GM12878 (cell line): ENCODE measurements at regions not wholly inside any gene's neighbourhood (a gene's known extent, or its start where the extent isn't known, plus 50 kb on each side); places are given as distances from the start of the nearest gene placed in this dataset.

ENCODE experiments used
- ATAC-seq: fragments of 200-7000 bp; cut with Tn5 transposase; 3 replicates; pipeline ENCODE4 v1.9.1; 2020; ENCODE audit warnings: mild to moderate bottlenecking, moderate library complexity
- BruUV-seq: library from RNA; stranded (reverse); fragments of 400-500 nt; replicated peaks from 2 replicates; lab custom pipeline; 2021; lab: Mats Ljungman, UMichigan
- CTCF ChIA-PET: fragments of 300-600 bp; sonication (Branson Sonifier 250); formaldehyde crosslinking; extraction: SDS; loops from one replicate; lab custom pipeline; 2021; ENCODE audit warnings: inconsistent platforms; lab: Yijun Ruan, JAX
- POLR2A ChIA-PET: fragments of 350-600 bp; formaldehyde crosslinking; extraction: SDS; loops from one replicate; lab custom pipeline; 2021; ENCODE audit warnings: inconsistent platforms; lab: Charles Lee
- RAD21 ChIA-PET: fragments of 300-600 bp; sonication (Branson Sonifier 250); formaldehyde crosslinking; loops from one replicate; lab custom pipeline; 2023; ENCODE audit warnings: antibody characterized with exemption; ENCODE audit not compliant: unreplicated experiment; lab: Charles Lee
- SMC1A ChIA-PET: fragments of 300-600 bp; sonication (Branson Sonifier 250); formaldehyde crosslinking; loops from one replicate; lab custom pipeline; 2023; ENCODE audit not compliant: unreplicated experiment, uncharacterized antibody; lab: Charles Lee
- DNase-seq: peaks from one replicate; pipeline ENCODE4 v3.0.0-alpha.2; 2011; ENCODE audit warnings: low read depth, low spot score
- FAIRE-seq: peaks from 3 replicates; lab custom pipeline; 2011; peaks lifted over from hg19 to GRCh38; lab: Jason Lieb, UNC
- H2AFZ ChIP-seq: 2 replicates; pipeline ENCODE4 v1.6.0; 2011; ENCODE audit warnings: low read depth, low read length, control low read depth; ENCODE audit not compliant: control insufficient read depth
- H3K27ac ChIP-seq: 2 replicates; pipeline ENCODE4 v1.5.1; 2011; ENCODE audit warnings: control low read depth; ENCODE audit not compliant: control insufficient read depth, insufficient read depth
- H3K27me3 ChIP-seq, 2 experiments: replicated peaks in 1 of 2; 2 replicates each; pipeline versions ENCODE4 v1.6.0 to v1.6.1; 2011; ENCODE audit warnings: low read length in 1 of 2; ENCODE audit not compliant: control insufficient read depth in 2 of 2, insufficient read depth in 2 of 2
- H3K36me3 ChIP-seq, 2 experiments: 2 replicates each; pipeline ENCODE4 v1.5.1; 2011; ENCODE audit warnings: low read length in 1 of 2; ENCODE audit not compliant: control insufficient read depth in 2 of 2, insufficient read depth in 2 of 2
- H3K4me1 ChIP-seq: 2 replicates; pipeline ENCODE4 v1.6.1; 2011; ENCODE audit warnings: mild to moderate bottlenecking, low read length, moderate library complexity, mixed read lengths; ENCODE audit not compliant: control insufficient read depth, insufficient read depth
- H3K4me2 ChIP-seq: 2 replicates; pipeline ENCODE4 v1.6.0; 2011; ENCODE audit warnings: control low read depth; ENCODE audit not compliant: control insufficient read depth, insufficient read depth
- H3K4me3 ChIP-seq: fragments of 200-600 bp; sonication (generic); 2 replicates; pipeline ENCODE4 v1.5.1; 2016
- H3K79me2 ChIP-seq: 2 replicates; pipeline ENCODE4 v1.6.0; 2011; ENCODE audit warnings: low read length; ENCODE audit not compliant: control insufficient read depth, insufficient read depth
- H3K9ac ChIP-seq: 2 replicates; pipeline ENCODE4 v1.8.0; 2011; ENCODE audit warnings: low read length, control low read depth, mixed read lengths; ENCODE audit not compliant: control insufficient read depth, insufficient read depth
- H3K9me3 ChIP-seq: replicated peaks from 3 replicates; pipeline ENCODE4 v1.5.1; 2011; ENCODE audit warnings: mild to moderate bottlenecking, low read length; ENCODE audit not compliant: control insufficient read depth, insufficient read depth
- H4K20me1 ChIP-seq: 2 replicates; pipeline ENCODE4 v1.6.0; 2011; ENCODE audit not compliant: control insufficient read depth, insufficient read depth
- CBFB ChIP-seq: IDR thresholded peaks from 2 replicates; pipeline ENCODE4 v1.6.1; 2016; ENCODE audit warnings: antibody characterized with exemption, low read depth
- CHD1 ChIP-seq: IDR thresholded peaks from 2 replicates; pipeline ENCODE4 v1.6.1; 2012; ENCODE audit warnings: low read depth, low read length, improper control_type of control experiment
- DPF2 ChIP-seq: fragments of 450-650 bp; IDR thresholded peaks from 2 replicates; pipeline ENCODE4 v1.6.1; 2017; ENCODE audit warnings: mild to moderate bottlenecking
- ESRRA ChIP-seq: IDR thresholded peaks from 2 replicates; pipeline ENCODE4 v1.6.1; 2012; ENCODE audit warnings: mild to moderate bottlenecking, low read length, improper control_type of control experiment
- IKZF2 ChIP-seq, 2 experiments: fragments of 450-650 bp; IDR thresholded peaks; 2 replicates each; pipeline ENCODE4 v1.6.1; 2017; ENCODE audit warnings: mild to moderate bottlenecking in 2 of 2, moderate library complexity in 2 of 2
- IRF4 ChIP-seq: IDR thresholded peaks from 2 replicates; pipeline ENCODE4 v1.6.1; 2011; ENCODE audit warnings: low read depth, low read length
- NFIC ChIP-seq: IDR thresholded peaks from 2 replicates; pipeline ENCODE4 v1.6.1; 2012; ENCODE audit warnings: low read depth, mild to moderate bottlenecking, inconsistent platforms, low read length, moderate library complexity
- RCOR1 ChIP-seq: conservative IDR thresholded peaks from 2 replicates; pipeline ENCODE4 v1.6.1; 2012; ENCODE audit warnings: low read depth, low read length, improper control_type of control experiment
- SMAD1 ChIP-seq: fragments of 450-650 bp; IDR thresholded peaks from 2 replicates; pipeline ENCODE4 v1.6.1; 2018; ENCODE audit warnings: mild to moderate bottlenecking, low read depth; ENCODE audit not compliant: partially characterized antibody
- SP1 ChIP-seq: IDR thresholded peaks from one replicate; pipeline ENCODE4 v1.6.1; 2011; ENCODE audit warnings: low read depth, low read length
- SPI1 ChIP-seq: IDR thresholded peaks from 2 replicates; pipeline ENCODE4 v1.6.1; 2011; ENCODE audit warnings: low read depth, mild to moderate bottlenecking, low read length, moderate library complexity, borderline replicate concordance; ENCODE audit not compliant: insufficient read depth
- SUPT20H ChIP-seq: IDR thresholded peaks from 2 replicates; pipeline ENCODE4 v1.6.1; 2011; ENCODE audit warnings: low read depth, mild to moderate bottlenecking, low read length, moderate library complexity, borderline replicate concordance; ENCODE audit not compliant: control insufficient read depth
- TARDBP ChIP-seq: IDR thresholded peaks from 2 replicates; pipeline ENCODE4 v1.6.1; 2016; ENCODE audit warnings: borderline replicate concordance
- TCF12 ChIP-seq: IDR thresholded peaks from 2 replicates; pipeline ENCODE4 v1.6.1; 2011; ENCODE audit warnings: low read depth, mild to moderate bottlenecking, low read length
- WGBS: methylation state at CpG from one replicate; pipeline ENCODE4 v1.1.6; 2016; ENCODE audit warnings: low lambda C conversion rate; ENCODE audit not compliant: insufficient replicate concordance, insufficient coverage; ENCODE audit errors: missing lambda C conversion rate; 5-methylcytosine and 5-hydroxymethylcytosine counted together
- in situ Hi-C: fragments of 300-500 bp; cut with MboI; formaldehyde crosslinking; loops from 9 replicates; pipeline ENCODE4 v1.14.3; 2018; ENCODE audit warnings: mixed read lengths
- intact Hi-C: fragments of 100-400 bp; cut with micrococcal nuclease; formaldehyde crosslinking; loops from one replicate; pipeline ENCODE4 v1.14.2; 2022; ENCODE audit not compliant: unreplicated experiment
- TF ChIP-seq, protein P1 (sequence below): fragments of 450-650 bp; IDR thresholded peaks from 2 replicates; pipeline ENCODE4 v1.6.1; 2016; ENCODE audit warnings: mild to moderate bottlenecking
- TF ChIP-seq, protein P2 (sequence below): fragments of 450-650 bp; IDR thresholded peaks from 2 replicates; pipeline ENCODE4 v1.6.1; 2018; ENCODE audit warnings: mild to moderate bottlenecking, low read depth, moderate library complexity; ENCODE audit not compliant: partially characterized antibody
- TF ChIP-seq, protein P3 (sequence below): fragments of 450-650 bp; IDR thresholded peaks from 2 replicates; pipeline ENCODE4 v1.6.1; 2014; ENCODE audit warnings: mild to moderate bottlenecking
- TF ChIP-seq, protein P4 (sequence below): IDR thresholded peaks from 2 replicates; pipeline ENCODE4 v1.6.1; 2012; ENCODE audit warnings: low read depth, low read length, improper control_type of control experiment

DNA sequence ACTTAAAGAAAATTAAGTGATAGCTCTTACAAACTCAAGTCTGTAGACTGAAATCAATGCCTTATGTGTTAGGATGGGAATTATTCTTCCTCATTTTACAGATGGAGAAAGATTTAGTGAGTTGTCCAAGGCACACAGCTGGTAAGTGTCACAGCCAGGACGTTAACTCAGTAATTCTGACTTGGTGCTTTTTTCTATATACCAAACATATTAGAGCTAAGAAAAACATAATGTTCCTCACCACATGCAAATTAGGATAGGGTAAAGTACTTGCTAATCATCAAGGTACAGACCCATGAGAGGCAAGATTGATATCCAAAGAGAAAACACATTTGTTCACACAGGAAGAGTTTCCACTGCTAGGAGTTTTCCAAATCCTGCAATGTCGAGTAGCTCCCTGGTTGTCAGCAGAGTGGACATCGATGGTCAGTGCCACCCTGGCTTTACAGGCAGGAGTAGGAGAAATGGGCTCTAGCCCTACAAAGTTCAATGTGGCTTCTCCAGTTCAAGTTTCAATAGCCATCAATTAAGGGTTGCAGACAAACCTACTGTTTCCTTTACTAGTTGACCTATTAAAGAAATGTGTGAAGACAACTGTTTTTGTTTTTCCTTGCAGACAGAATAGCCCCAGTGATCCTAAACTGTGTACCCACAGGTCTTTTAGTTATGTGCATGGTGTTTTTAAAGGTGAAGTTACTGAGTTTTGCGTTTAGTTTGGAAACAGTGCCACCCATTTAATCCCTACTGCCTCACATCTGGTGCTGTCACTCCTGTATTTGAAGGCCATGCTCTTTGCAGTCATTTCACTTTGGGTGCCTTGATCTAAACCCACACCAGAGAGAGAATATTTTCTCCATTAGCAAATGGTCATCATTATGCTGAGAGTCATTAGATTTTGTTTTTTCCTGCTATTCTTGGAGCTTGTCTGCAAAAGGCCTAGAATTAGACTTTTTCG lies 460.8 kb upstream of the SMARCA2 start:
- Histone ChIP-seq H3K79me2 (no peaks in the 10 kb centered on the region), H3K4me2 (no peak overlapping the region), H3K4me3 (no peak overlapping the region), H3K36me3 (no peaks in the 10 kb centered on the region), H4K20me1 (no peaks in the 10 kb centered on the region), H2AFZ (no peak overlapping the region), H3K27me3 (no peaks in the 10 kb centered on the region; a peak in 1 of 4 replicates), H3K27ac (no peak overlapping the region), H3K4me1 (no peaks in the 10 kb centered on the region), H3K9ac (no peak overlapping the region), H3K9me3 (no peaks in the 10 kb centered on the region; the same call in 2 of the 3 replicates)
- 16% methylated on average over 5 of the region's 5 CpGs for WGBS
- FAIRE-seq (no peak), ATAC-seq (peak; percentile 85), DNase-seq (peak; percentile 24)
- SMC1A ChIA-PET: interaction anchor here (0.6 to 4.0 kb wide), 24 partner anchors 9 to 299 kb away, joined by 3 to 36 read pairs (median 3); no protein-coding TSS in a partner anchor
- in situ Hi-C loops (no loop called here), intact Hi-C loops (no loop called here)
- CTCF ChIA-PET: interaction anchor here (0.7 to 2.8 kb wide), 8 partner anchors 13 to 283 kb away, joined by 3 to 10 read pairs (median 4); no protein-coding TSS in a partner anchor
- RAD21 ChIA-PET: interaction anchor here (0.8 to 2.6 kb wide), 14 partner anchors 17 to 385 kb away, joined by 3 to 23 read pairs (median 6); no protein-coding TSS in a partner anchor
- POLR2A ChIA-PET: interaction anchor here (0.5 to 2.2 kb wide), 7 partner anchors 9 to 156 kb away, joined by 3 to 8 read pairs (median 6); no protein-coding TSS in a partner anchor
- no TSS peak for BruUV-seq
- TF ChIP-seq SP1 (no peak), TCF12 (no peak), SPI1 (no peak), IRF4 (no peak), DPF2 (no peak), IKZF2 (IDR thresholded peaks at IDR 0.05) (peak; percentile 45 to 64; a peak in 3 of 4 replicates), SMAD1 (no peak), ESRRA (no peak), RCOR1 (no peak), NFIC (no peak), CHD1 (no peak), TARDBP (no peak), SUPT20H (no peak), CBFB (no peak)
- TF ChIP-seq, protein P1, sequence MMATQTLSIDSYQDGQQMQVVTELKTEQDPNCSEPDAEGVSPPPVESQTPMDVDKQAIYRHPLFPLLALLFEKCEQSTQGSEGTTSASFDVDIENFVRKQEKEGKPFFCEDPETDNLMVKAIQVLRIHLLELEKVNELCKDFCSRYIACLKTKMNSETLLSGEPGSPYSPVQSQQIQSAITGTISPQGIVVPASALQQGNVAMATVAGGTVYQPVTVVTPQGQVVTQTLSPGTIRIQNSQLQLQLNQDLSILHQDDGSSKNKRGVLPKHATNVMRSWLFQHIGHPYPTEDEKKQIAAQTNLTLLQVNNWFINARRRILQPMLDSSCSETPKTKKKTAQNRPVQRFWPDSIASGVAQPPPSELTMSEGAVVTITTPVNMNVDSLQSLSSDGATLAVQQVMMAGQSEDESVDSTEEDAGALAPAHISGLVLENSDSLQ: no peak
- TF ChIP-seq, protein P2, sequence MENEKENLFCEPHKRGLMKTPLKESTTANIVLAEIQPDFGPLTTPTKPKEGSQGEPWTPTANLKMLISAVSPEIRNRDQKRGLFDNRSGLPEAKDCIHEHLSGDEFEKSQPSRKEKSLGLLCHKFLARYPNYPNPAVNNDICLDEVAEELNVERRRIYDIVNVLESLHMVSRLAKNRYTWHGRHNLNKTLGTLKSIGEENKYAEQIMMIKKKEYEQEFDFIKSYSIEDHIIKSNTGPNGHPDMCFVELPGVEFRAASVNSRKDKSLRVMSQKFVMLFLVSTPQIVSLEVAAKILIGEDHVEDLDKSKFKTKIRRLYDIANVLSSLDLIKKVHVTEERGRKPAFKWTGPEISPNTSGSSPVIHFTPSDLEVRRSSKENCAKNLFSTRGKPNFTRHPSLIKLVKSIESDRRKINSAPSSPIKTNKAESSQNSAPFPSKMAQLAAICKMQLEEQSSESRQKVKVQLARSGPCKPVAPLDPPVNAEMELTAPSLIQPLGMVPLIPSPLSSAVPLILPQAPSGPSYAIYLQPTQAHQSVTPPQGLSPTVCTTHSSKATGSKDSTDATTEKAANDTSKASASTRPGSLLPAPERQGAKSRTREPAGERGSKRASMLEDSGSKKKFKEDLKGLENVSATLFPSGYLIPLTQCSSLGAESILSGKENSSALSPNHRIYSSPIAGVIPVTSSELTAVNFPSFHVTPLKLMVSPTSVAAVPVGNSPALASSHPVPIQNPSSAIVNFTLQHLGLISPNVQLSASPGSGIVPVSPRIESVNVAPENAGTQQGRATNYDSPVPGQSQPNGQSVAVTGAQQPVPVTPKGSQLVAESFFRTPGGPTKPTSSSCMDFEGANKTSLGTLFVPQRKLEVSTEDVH: no peak
- TF ChIP-seq, protein P3, sequence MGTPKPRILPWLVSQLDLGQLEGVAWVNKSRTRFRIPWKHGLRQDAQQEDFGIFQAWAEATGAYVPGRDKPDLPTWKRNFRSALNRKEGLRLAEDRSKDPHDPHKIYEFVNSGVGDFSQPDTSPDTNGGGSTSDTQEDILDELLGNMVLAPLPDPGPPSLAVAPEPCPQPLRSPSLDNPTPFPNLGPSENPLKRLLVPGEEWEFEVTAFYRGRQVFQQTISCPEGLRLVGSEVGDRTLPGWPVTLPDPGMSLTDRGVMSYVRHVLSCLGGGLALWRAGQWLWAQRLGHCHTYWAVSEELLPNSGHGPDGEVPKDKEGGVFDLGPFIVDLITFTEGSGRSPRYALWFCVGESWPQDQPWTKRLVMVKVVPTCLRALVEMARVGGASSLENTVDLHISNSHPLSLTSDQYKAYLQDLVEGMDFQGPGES: no peak
- TF ChIP-seq, protein P4, sequence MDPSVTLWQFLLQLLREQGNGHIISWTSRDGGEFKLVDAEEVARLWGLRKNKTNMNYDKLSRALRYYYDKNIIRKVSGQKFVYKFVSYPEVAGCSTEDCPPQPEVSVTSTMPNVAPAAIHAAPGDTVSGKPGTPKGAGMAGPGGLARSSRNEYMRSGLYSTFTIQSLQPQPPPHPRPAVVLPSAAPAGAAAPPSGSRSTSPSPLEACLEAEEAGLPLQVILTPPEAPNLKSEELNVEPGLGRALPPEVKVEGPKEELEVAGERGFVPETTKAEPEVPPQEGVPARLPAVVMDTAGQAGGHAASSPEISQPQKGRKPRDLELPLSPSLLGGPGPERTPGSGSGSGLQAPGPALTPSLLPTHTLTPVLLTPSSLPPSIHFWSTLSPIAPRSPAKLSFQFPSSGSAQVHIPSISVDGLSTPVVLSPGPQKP: no peak
